ENCODE measurements at regions not wholly inside any gene's neighbourhood (a gene's known extent, or its start where the extent isn't known, plus 50 kb on each side); places are given as distances from the start of the nearest gene placed in this dataset.

GRCh38 chr15:77867266-77868047 is 210.1 kb downstream of the TBC1D2B start (continued):
- TF ChIP-seq CHD7 (IDR thresholded peaks at IDR 0.05; ENCODE audit: insufficient replicate concordance, low read length) (no peak), BACH1 (IDR thresholded peaks at IDR 0.05; ENCODE audit: low read length) (no peak), SP1 (IDR thresholded peaks at IDR 0.05; ENCODE audit: low read depth, low read length) (no peak), SIN3A (conservative IDR thresholded peaks at IDR 0.05 in 1 of 2, IDR thresholded peaks at IDR 0.05 in 1 of 2; ENCODE audit: low read depth in 1 of 2, low read length in 2 of 2) (no peak)

Data from H1 (cell line).